Midbrain (tissue), 1 donor: ENCODE measurements at regions not wholly inside any gene's neighbourhood (a gene's known extent, or its start where the extent isn't known, plus 50 kb on each side); places are given as distances from the start of the nearest gene placed in this dataset.

ENCODE experiments used
- DNase-seq: peaks from one replicate; lab custom pipeline; 2025; lab: John Stamatoyannopoulos, UW

DNA sequence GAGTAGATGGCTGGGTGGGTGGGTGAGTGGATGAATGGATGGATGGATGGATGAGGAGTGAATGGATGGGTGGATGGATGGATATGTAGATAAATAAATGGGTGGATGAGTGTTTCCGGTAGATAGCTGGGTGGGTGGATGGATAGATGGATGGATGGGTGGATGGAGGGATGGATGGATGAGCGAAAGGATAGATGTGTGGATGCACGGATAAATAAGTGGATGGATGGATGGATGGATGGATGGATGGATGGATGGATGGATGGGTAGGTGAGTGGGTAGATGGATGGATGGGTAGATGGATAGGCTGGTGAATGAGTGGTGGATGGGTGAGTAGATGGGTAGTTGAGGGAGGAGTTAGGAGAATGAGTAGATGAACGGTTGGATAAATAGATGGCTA, 349.3 kb downstream of the MN1 start:
- DNase-seq, result no peak

DNA sequence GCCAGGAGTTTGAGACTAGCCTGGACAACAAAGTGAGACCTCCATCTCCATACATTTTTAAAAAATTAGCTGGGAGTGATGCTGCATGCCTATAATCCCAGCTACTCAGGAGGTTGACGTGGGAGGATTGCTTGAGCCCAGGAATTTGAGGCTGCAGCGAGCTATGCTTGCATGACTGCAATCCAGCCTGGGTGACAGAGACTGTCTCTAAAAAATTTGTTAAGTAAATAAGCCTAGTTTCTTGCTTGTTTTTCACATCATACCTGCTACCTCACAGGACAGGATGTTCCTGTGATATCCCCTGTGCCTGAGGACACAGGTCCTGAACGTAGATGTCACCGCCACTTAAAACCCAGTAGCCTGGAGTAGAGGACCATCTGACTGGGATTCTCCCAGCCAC, 348.6 kb downstream of the MN1 start:
- DNase-seq, result no peak

DNA sequence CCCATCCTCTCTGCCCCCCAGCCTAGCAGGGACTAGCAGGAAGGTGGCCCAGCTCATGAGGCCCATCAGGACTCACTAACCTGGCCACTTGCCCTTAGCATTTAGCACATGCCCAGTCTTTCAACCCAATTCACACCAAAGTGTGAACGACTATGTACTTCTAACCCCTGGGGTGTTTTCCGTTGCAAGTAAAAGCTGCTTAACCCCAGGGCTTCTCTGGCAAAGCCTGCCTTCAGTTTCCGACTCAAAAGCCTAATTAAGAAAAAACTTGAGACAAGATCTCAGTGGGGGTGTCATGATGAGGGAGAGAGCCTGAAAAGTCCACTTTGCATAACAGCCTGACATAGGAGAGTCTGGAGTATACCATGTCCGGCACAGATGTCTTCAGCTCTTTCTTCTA, 347.8 kb downstream of the MN1 start:
- no peak for DNase-seq

DNA sequence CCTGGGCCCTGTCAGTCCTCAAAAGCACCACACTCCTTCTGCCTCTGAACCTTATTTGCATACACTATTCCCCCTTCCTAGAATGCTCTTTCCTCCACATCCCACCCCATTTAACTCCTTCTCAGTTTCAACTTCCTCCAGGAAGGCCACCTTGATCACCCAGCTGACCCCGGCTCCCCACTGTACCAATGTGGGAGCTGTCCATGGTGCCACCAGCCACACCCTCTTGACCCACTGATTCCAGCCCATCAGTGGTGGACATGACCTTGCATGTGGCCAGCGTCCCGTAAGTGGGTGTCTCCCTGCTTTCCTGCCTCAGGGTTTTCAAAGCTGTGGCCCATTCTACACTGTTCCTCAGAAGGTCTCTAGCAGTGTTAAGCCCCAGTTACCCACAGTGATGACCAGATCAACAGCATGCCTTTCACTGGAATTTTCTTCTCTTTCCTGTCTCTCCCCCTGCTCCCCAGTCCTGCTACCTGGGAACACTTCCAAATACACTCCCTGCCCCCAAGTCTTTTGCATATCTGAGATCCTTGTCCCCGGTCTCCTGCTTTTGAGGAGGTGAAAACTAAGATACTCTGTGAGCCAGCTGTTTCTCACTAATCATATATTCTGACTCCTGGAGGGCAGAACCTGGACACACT, 346.6 kb downstream of the MN1 start:
- no peak for DNase-seq

DNA sequence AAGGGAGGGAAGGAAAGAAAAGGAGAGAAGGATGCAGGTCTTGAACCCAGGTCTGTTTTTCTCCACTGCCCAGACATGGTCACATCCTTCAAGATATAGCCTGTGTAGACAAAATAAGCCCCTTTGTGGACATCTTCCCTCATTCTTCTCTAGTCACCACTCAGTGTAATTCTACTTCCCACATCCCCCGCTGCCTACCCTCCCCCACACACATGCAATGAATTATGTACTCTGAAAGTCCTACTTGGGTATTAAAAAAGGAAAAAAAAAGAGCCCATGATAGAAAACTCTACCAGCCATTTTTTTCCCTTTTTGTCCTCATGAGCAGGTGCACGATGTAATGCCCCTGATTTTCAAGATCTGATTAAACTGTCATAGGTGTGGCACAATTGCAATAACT, 346.0 kb downstream of the MN1 start:
- DNase-seq, result no peak

DNA sequence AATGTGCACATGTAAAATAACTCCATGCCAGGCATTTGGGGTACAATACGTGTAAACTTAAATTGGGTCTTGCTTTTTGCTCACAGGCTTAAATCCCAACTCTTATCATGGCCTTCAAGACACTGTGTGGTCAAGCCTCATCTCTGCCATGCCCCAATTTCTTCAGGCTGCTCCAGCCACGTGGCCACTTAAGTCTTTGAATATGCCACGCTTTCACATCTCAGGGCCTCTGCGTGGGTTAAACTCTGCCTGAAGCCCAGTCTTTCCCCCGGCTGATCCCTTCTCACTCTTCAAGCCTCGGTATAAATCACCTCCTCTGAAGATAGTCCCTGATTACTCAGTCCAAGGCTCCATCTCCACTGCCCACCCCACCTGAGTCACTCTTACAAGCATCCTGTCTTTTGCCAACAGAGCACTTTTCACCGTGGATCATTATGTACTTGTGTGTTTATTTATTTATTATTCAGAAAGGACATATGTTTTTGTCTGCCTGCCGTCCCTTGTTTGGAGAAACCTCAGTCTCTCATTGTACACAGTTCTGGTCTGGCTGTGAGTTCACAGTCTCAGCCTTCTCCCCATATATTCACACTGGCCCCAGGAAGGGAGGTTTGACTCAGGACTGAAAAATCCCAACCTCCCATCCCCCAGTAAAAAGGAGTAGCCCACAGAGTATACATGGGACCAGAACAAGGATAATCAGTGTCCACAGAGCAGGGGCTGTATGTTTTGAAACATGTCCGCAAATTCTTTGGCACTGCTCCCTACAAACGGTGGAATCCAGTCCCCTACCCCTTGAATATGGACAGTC, 344.7 kb downstream of the MN1 start:
- no peak for DNase-seq

DNA sequence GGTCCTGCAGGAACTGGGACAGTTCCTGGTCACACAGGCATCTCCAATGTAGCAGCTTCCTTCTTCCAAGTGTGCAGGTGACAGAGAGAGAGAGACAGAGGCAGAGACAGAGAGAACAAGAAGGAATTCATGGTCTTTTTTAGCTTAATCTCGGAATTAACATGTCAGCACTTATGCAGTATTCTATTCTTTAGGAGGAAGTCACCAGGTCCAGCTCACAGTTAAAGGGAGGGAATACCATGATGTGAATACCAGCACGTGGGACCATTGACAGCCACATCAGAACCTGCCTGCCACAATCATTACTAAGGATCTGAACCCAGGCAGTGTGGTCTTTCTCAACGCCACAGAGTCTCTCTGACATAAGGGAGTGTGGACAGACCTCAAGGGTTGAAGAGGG, 341.6 kb downstream of the MN1 start:
- no peak for DNase-seq

DNA sequence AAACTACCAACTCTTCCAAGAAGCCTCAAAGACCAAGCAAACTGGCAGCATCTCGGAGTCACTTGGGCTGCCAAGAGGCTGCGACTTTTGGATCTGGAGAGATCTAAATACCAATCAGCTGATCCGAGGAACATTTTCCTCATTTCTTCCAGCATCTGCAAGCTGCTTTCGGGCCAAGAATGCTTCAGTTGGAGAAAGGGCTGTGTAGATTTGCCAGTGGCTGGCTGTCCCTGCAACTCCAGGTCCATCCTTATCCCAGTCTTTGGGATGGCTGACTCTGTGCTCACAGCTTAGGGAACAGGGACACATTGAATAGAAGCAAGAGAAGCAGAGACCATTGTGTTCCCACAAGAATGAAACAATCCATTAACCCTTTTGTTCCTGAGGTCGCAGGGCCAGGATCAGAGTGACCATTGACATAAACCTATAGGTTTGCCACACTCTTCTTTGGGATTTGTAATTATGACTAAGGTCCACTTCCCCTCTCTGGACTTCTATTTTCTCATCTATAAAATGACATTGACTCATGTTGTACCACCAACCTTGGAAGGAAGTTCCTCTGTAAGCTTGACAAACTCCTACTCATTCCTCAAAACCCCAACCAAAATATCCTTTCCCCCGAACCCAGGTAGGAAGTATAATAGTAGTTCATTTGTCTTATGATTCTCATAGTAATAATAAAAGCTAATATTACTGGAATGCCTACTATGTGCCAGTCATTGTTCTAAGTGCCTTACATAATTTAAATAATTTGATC, 340.8 kb downstream of the MN1 start:
- peak; percentile 61 for DNase-seq

DNA sequence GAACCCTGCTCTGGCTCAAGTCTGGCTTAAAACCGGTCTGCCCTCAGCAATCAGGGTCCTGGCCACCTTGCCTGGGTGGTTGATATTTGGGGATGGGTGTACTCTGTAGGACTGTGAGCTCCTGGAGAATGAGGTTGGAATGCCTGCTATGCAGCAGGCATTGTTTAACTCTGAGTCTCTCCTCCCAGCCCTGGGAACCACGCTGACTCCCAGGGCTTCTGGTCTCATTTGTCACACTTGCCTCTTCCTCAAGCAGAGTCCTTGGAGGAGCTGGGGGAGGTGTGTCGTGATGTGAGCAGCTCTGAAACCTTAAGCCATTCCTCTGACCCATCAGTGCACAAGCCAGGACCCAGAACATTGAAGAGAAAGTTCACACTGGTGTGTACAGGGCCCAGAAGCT, 340.1 kb downstream of the MN1 start:
- DNase-seq, result no peak

DNA sequence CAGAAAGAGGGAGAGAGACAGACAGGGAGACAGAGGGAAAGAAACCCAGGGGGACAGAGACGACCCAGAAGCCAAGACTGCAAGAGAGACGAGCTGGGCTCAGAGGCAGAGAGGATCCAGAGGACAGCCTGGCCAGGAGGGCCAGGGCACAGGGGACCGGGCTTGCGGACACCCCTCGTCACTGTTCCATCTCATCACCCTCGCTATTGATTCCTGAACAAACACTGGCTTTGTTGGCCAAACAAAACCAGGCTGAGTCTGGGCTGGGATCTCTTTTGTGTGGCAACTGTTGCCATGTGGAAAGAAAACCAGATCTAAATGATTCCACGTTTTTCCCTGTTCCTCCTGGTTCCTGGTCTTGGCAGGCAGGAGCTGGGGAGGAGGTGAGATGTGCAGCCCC, 339.4 kb downstream of the MN1 start:
- peak; percentile 69 for DNase-seq

DNA sequence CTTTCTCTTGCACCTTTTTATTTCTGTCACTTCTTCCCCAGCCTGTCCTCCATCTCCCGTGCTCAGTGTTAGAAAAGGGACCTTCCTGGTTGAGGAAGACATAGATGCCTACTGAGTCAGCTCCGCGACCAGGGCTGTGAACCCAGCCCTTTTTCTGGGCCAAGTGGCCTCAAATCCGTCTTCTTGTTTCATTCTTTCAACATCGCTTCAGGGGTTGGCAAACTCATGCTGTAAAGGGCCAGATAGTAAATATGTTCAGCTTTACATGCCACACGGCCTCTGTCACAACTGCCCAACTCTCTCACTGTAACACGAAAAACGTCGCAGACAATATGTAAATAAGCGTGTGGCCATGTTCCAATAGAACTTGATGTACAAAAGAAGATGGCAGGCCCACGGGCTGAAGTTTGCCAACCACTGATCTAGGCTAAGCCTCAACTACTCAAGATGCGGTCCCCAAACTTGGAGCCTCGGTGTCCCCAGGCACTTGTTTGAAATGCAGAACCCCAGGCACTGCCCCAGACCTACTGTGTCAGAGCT, 338.4 kb downstream of the MN1 start:
- DNase-seq, result no peak

DNA sequence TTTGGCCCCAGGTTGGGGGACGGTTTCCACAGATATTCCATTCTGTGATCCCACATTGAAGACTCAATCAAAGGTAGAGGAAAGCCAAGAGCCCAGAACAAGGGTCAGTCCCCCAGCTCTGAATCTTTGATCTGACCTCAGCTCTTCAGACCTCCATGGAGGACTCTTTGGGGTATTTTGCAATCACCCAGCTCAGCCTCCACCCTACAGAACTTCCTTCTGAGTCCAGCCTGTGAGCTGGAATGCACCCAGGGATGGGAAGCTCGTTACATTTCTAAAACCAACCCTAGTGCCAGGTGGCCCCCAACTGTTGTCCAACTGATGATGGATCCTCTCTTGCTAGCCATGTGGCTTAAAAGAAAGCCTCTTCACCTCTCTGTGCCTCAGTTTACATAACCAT, 335.3 kb downstream of the MN1 start:
- no peak for DNase-seq

DNA sequence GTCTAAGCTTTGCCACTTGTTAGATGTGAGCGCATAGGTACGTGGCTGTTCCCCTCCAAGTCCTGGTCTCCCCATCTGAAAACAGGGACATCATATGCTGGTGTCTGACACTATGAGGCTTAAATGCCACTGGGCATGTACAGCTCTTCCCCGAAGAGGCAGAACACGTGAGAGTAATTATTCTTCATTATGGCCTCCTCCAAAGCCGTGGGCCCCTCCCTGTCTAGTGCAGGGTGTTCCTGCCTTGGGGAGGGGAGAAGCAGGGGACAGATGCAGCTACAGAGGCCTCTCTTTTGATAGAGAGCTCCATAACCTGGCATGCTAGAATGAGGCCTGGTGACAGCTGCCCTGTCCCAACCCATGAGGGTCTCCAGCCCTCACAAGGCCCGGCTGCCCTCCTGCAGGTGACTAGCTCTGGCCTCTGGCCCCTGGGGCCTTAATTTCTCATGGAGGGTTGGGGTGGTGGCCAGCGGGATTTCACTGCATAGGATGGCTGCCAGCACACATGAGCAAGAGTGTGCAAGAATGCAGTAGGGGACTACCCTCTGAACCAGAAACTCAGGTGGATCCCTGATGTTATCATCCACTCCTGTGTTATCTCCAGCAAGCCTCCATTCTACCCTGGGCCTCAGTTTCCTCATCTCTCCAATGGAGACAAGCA, 334.6 kb downstream of the MN1 start:
- no peak for DNase-seq

DNA sequence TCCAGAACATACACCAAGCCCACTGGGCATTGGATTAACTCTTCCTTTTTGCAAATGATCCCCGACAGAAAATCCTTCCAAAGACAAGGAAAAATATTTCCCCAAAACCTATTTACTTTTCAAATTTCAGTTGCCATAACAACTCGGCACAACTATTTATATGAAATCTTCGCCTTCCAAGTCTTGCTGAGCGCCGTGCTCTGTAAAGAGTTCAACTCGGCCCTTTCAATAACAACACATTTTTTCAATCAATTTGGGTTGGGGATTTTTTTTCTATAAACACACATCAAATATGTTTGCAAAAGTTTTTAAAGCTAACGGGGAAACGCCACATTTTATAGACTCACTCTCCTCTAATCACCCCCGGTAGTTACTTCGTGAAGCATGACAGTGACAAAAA, 333.8 kb downstream of the MN1 start:
- no peak for DNase-seq

DNA sequence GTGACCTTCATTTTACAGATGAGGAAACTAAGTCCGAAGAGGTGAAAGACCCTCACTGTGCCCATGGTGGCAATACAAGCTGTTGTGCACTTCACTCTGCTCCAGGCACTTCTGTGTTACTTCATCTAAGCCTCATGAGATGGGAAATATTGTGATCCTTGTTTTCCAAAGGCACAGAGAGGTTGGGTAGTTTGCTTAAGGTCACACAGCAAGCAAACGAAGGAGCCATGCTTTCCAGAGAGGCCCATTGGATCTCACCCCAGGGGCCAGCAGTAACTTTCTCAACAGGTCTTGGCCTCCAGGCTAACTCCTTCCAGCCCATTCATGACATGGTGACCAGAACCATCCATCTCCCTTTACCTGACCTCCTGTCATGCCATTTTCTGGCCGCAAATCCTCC, 332.8 kb downstream of the MN1 start:
- DNase-seq, result no peak

DNA sequence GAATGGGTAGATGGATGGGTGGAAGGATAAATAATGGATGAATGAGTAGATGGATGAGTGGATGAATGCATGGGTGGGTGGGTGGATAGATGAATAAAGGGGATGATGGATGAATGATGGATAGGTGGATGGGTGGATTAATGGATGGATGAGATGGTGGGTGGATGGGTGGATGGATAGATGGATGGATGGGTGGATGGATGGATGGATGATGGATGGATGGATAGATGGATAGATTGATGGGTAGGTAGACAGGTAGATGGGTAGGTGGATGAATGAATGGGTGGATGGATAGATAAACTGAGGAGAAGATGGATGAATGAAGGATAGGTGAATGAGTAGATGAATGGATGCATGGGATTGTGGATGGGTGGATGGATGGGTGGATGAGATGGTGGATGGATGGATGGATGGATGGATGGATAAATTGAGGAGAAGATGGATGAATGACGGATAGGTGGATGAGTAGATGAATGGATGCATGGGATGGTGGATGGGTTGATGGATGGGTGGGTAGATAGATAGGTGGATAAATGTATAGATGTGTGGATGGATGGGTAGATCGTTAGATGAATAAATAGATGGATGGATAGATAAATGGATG, 331.3 kb downstream of the MN1 start:
- DNase-seq, result no peak

DNA sequence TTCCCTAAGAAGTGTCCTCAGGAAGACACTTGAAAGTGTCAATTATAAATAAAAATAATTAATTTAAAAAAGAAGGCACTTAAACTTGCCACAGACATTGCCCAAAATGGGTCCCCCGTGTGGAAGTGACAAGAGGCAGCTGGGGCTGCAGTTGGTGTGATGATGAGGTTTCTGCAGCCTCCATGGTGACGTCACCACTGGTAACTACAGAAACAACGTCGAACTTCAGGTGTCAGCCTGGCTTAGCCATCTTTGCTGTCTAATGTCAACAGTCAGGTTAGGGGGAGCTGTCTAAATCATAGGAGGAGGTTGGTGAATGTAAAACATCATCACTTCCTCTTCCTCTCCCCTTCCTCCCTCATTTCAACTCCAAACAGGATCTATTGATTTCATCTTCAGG, 328.6 kb downstream of the MN1 start:
- no peak for DNase-seq

DNA sequence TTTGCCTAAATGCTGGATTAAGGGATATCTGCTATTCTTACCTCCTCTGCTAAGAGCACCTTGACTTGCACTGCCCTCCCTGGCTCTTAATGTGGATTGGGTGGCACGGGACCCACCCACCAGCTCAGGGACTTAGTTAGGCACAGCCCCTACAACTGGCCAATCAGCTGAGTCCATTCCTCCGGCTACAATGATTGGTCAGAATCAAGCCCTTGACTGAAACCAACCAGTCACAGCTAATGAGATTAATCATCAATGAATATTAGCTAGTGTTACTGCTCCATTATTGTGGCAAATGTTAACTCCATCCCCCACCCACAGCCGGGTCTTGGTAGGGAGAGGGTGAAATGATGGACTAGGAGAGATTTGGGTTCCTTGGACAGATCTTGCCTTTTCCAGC, 328.0 kb downstream of the MN1 start:
- DNase-seq, result no peak

DNA sequence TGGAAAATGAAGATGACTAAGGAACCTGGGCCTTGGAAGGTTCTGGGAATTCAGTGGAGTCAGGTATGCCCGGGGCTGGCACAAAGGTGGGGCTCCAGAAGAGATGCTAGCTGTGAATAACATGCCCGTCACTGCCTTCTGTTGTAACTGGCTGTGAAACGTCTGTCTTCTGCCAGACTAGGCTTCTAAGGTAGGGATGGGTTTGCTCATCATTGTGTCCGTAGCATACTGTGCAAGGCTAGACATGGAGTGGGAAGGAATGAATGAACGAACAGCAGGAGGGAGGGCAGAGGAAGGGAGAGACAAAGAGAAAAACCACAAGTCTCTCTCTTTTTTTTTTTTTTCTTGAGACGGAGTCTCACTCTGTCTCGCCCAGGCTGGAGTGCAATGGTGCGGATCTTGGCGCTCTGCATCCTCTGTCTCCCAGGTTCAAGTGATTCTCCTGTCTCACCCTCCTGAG, 327.4 kb downstream of the MN1 start:
- DNase-seq, result no peak

DNA sequence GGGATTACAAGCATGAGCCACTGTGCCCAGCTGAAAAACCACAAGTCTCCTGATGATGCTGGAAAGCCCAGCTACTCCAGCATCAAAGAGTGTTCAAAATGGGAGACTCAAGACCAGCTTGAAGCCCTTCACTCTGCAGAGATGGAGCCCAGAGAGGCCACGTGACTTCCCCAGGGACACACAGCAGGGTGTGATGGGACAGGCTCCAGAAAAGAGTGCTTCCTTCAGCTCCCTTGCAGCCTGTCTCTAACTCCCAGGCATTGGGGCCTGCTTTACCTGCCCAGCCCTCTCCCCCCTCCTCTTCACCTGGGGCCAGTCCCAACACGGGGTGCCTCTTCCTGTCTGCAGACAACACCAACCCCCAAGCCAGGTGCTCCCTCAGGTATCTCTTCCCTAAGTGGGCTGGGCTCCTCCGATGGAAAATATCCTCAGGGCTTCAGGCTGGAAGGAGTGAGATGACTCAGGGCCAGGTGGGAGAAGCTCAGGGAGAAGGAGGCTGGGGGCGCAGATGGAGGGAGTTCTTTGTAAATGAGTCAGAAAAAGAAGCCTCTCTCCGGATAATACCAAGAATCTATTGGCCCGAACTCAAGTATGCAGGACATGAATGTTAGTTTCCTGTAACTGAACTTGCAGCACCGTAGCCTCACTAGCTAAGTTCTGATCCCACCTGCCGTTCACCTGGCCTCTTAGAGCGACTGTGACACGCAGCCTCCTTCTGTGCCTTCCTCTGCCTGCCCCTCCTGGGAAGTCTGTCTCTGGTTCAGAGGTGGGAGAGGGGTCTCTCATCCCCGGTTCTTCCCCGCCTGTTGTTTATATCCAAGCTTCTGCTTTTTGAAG, 326.6 kb downstream of the MN1 start:
- DNase-seq, result no peak

DNA sequence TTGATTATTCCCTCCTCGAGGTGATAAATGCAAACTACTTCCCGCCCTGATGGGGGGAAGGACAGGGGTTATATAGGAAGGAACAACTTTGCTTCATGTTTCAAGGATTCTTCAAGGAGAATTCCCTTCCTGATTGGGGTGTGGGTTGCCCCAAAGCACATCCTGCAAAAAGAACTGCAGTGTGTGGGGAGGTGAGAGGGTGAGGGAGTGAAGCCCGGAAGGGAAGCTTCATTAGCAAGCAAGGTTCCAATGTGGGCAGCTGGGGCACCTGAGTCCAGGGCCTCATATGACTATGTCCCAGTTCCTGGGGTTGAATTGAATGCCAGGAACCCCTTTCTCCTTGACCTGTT, 326.0 kb downstream of the MN1 start:
- DNase-seq, result no peak
